HG03469 (cell line): ENCODE measurements at regions not wholly inside any gene's neighbourhood (a gene's known extent, or its start where the extent isn't known, plus 50 kb on each side); places are given as distances from the start of the nearest gene placed in this dataset.
A peak's percentile ranks its signal among the peaks of the same experiment; 100 is the strongest.
"Not testable (repeated sequence)": the region's sequence is repeated elsewhere in the genome, so short reads cannot be mapped to it uniquely, and the experiment has no call there.

Experiments used
- ATAC-seq: cut with Tn5 transposase; IDR thresholded peaks from one replicate; pipeline ENCODE4 v1.9.1; 2021; ENCODE audit warnings: mild to moderate bottlenecking, moderate library complexity, moderate number of reproducible peaks; ENCODE audit not compliant: unreplicated experiment

DNA sequence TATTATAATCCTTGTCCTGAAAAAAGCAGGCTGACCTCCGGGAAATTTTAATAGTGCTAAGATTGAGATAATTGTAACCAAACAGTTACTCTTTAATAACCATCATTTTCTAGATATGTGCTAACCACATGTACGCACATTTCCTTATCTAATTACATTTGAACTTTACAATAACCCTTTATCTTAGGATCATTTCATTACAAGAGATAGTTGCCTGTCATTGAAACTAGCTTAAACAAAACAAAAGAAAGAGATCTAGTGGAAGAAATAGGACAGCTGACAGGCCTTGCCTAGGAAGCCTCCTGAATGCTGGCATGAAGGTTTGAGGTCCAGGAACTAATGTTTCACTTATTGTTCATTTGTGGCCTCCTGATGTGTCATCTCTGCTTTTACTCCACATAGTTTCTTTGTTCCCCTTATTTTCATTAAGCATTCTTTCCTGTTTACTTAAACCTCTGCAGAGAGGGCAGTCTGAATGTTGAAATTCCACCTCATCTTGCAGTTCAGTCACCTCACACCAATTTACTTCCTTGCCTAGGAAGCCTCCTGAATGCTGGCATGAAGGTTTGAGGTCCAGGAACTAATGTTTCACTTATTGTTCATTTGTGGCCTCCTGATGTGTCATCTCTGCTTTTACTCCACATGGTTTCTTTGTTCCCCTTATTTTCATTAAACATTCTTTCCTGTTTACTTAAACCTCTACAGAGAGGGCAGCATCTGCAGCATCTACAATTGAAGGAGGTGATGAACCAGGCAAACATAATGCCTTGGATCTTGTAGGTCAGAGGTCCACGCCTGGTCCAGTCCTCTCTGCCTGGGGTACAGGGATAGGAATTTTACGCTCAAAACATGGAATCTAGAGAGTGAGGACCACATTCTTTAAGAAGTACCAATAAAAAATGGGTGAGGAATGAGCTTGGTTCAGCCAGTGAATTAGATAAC is 247.5 kb downstream of the SPATA31A6 start:
- ATAC-seq, result not testable (repeated sequence)

DNA sequence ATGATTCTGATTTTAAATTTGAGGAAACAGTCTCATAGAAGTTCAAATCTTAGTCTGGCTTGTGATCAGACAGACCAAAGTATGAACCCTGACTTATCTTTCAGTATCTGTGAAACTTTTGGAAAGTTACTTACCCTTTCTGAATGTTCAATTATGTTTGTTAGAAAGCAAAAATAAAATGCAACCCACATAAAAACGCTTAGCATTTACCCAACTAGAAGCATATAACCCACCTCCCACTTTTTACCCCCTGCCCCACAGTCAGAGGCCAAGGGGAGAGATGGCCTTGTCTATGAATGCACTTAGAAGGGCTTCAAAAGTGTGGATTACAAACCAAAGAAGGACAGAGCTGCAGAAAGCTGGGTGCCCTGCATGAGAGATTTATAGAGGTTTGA is 248.2 kb downstream of the SPATA31A6 start:
- ATAC-seq, result not testable (repeated sequence)

DNA sequence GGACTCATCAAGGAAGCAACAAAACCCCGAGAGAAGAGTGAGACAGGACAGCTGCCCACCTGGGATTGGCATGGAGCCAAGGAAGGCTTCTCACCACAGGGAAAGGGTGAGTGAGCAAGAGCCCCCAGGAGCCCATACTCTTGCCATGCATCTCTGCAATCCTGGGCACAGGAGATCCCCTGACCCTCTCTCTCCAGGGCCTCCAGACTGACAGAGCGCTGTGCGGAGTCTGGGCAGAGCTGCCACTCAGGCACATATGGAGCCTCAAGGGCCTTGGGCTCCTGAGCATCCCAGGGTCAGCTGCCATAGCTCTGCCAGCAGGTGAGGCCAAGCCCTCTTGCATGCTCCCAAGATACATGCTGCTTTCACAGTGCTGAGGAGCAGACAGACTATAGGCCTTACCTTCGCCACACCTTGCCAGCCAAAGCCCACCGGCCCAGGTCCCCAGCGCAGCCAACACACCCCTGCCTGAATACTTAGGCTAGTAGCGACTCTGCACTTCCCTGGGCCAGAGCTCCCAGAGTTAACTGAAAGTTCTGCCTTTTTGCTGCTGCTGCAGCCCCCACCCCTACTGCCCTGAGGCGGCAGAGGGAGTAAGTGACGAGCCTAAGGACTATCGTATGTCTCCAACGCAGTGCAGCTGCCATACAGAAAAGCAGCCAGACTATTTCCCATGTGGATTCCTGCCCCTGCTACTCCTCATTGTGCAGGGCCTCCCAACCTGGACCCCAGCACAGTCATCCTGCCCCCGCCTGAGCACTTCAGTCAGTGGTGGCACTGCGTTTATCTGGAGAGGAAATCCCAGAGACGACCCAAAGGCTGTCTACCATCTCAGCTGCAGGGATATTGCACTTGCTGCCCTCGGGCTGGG is 251.6 kb downstream of the SPATA31A6 start:
- ATAC-seq, result not testable (repeated sequence)

DNA sequence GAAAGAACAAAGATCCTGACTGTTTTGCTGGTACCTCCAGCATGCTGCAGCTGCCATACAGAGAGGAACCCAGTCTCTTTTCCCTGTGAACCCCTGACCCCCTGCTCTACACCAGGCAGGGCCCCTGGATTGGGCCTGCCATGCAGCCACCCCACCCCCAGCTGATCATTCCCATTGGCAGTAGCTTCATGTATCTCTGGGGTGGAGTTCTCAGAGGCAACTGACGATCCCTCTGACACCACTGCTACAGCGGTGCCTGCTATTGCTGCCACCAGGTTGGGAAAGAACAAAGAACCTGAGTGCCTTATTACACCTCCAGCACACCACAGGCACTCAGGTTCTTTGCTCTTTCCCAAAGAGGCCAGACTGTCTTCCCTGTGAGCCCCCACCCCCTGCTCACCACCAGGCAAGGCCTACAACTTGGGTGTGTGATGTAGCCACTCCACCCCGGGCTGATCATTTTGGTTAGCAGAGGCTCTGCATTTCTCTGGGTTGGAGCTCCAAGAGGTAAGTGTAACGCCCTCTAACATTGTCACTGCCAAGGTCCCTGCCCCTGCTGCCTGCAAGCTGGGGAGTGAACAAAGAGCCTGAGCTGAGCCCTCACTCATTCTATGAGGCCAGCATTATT is 252.4 kb downstream of the SPATA31A6 start:
- ATAC-seq, result not testable (repeated sequence)

- ATAC-seq, result peak; percentile 75
Measured at GRCh38 chr9:42437057-42437759, 253.7 kb downstream of the SPATA31A6 start.

DNA sequence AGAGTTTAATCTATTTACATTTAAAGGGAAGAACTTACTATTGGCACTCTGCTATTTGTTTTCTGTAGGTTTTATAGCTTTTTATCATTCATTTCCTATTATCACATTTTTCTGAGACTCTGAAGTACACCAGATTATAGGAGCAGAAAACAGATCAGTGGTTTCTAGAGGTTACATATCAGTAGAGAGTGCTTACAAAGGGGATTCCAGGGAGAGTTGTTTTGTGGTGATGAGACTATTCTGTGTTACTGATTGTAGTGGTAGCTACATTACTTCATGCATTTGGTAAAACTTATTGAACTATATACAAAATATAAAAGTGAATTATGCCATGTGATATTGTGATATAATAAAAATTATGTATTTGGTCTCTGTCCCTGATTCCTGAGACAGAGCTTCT is 259.2 kb downstream of the SPATA31A6 start:
- ATAC-seq, result not testable (repeated sequence)

DNA sequence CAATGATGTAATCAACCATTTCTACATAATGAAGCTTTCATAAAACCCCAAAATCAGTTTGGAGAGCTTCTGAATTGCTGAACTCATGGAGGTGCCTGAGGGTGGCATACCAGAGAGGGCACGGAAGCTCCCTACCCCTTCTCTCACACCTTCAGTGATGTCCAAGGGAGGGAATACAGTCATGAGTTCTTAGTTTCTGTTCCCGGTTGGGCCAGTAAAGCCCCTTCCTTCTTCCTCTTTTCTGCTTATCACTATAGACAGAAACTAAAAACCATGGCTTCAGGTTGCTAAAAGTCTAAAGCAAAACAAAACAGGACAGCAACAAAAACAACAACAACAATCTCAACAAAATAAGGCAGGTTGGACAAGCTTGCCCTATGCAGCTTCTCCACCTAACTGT is 260.0 kb downstream of the SPATA31A6 start:
- not testable (repeated sequence) for ATAC-seq

DNA sequence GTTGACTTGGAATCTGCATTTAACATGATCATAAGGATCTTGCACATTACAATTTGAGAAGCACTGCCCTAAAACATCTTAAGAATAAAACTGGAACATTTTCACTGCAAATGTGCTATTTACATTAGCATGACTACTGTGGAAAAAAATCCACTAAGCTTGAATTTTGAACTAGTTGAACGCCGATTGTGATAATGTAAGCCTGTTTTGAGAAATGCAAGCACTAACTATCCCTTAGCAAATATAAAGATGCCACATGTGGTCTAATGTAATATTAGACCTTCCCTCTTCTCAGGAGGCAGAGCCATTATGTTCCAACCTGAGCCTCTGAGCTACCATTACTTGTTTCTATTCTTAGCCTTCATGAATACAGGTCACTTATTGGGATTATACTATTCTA is 278.0 kb downstream of the SPATA31A6 start:
- ATAC-seq, result not testable (repeated sequence)

GRCh38 chr9:42461863-42462262 is 278.4 kb downstream of the SPATA31A6 start:
- not testable (repeated sequence) for ATAC-seq

DNA sequence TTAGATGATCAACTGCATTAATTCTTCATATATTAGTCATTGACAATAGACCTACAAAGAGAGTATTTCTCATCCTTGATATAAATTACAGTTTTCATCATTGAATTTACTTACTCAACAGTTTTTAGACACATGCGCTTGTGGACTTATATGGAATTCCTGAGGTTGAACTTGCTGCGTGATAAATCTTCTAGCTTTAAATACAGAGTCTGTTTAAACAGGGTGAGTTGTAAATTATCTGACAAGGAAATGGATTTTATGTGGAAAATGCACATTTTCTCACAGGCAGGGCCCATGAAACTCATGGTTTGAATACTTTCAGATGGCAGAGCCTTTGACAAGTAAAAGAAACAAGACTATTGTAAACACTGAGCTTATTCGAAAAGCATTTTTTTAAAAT is 280.5 kb downstream of the SPATA31A6 start:
- not testable (repeated sequence) for ATAC-seq

DNA sequence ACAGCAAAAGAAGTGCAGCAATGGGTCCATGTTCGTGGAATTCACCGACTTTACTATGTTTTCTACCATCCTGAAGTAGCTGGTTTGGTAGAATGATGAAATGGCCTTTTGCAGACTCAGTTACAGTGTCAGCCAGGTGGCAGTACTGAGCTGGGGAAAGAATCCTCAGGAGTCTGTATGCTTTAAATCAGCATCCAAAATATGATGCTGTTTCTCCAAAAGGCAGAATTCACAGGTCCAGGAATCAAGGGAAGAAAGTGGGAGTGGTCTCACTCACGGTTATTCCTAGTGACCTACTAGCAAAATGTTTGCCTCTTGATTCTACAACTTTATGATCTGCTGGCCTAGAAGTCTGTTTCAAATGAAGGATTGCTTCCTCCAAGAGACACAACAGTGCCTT is 287.1 kb downstream of the SPATA31A6 start:
- not testable (repeated sequence) for ATAC-seq

DNA sequence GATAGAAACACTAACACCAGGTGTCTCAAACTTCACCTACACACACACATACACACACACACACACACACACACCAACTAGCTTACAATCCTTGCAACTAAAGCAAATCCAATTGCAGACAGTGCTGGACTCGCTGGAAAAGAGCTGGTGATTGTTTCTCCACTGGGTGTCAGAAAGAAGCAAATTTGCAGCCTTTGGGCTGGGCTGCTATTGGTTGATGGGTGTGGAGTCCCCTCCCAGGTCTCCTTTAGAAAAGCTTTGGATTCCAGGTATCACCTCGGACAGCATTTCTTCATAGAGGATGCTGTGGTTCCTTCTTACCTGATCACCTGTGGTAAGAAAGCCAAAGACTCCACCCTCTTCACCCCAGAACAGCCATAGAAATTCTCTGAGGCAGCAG is 307.5 kb downstream of the SPATA31A6 start:
- ATAC-seq, result not testable (repeated sequence)

DNA sequence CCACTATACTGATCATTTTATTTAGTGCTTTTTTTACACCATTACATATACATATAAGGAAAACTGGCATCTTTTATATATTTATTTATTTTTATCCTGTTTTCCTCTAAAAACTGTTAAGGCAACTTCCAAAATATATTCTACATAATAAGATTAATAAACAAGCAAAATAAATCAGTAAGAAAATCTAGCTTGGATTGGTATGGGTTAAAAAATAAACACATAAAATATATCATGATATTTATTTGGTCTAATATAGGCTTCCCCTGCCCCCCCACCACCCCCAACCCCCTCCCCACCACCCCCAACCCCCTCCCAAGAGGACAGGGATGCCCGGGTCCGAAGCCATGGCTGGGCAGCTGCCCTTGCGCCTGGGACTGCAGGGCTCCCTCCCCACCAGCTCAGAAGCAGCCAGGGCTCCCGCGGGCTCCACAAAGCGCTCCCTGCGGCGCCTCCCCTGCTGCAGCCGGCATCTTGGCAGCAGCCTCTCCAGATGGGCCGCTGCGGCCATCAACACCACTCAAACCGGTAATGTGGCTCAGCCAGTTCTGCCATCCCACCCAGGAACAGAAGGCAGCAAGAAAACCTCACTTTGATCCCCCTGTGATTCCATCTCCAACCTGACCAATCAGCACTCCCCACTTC is 319.3 kb downstream of the SPATA31A6 start:
- not testable (repeated sequence) for ATAC-seq

DNA sequence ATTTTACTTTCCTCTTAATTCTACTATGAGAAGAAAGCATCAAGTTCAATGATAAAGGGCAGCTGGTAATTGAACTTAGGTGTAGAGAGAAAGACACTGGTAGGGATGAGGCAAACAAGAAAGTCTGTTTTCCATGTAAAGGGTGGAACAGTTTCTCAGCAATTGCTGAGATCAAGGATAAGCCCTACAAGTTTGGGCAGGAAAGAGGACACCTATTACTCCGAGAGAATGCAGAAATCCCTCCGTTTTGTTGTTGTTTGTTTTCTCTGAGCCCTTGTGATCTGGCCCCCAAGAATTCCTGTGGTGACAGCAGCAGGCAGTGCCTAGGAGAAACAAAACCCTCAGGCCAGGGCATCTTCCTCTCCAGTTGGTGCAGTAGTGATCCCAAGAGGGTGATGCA is 324.7 kb downstream of the SPATA31A6 start:
- ATAC-seq, result not testable (repeated sequence)

- ATAC-seq, result not testable (repeated sequence)
Measured at GRCh38 chr9:42513535-42513934, 330.1 kb downstream of the SPATA31A6 start.

GRCh38 chr9:42534325-42534983 is 351.0 kb downstream of the SPATA31A6 start:
- ATAC-seq, result not testable (repeated sequence)

GRCh38 chr9:42534984-42535325 is 351.5 kb downstream of the SPATA31A6 start:
- ATAC-seq, result not testable (repeated sequence)

DNA sequence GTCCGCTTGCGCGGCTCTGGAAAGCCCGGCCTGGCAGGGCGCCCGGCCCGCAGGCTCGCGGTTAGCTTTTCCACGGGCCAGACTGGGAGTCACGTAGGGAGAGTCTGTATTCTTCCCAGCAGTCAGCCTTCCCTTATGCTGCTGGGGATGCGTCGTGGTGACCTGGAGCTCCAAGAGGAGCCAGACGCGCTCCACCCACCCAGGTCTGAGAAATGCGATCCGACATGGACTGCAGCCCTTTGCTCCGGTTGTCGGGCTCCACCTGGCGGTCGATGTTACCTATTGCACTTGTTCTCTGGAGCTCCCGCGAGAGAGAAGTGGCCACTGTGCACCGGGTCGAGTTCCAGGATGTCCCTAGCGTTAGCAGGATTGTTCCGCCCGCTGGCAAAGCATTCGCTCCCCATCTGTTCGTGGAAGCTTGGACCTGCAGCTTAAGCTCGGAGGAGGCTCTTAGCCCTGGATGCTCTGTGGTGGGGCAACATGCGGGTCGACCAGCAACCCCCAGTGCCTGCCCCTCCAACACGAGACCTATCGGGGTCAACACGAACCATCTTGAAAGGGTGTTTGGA is 367.4 kb downstream of the SPATA31A6 start:
- not testable (repeated sequence) for ATAC-seq

DNA sequence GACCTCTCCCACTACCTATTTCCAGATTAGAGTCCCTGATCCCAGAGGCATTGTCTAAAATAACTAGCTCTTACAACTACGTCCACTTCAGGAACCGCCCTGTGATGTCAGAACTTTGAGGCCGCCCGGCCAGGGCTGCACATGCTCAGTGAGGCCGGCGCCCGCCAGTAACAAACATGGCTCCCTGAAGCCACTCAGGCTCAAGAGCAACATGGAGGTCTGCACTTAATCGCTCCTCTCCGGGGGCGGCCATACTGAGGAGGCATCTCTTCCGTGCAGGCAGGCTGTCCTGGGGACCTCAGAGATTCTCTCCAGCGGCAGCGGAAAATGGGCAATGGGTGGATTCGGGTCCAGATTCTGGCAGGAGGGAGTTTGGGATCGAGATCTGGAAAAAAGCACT is 385.1 kb downstream of the SPATA31A6 start:
- not testable (repeated sequence) for ATAC-seq
